ENCODE measurements at regions not wholly inside any gene's neighbourhood (a gene's known extent, or its start where the extent isn't known, plus 50 kb on each side); places are given as distances from the start of the nearest gene placed in this dataset.

DNA sequence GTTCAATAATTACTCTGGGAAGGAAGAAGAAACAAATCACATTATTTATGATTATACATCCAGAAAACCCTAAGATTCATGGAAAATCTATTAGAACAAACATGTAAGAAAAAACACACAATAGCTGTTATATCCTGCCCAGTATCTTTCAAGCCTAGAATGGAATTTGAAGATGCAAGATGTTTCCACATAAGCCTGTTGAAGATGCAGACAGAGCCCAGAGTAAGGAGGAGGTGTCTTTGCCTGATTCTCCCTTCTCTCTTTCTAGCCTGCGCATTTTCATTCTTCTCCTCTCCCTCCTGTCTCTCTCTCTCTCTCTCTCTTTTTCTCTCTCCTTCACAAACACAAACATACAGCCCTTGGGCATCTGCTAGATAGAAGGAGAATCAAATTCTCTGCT is 170.1 kb upstream of the INHBA start:
- no peak for DNase-seq (ENCODE audit: extremely low spot score, unreplicated experiment)
- no peaks in the 10 kb centered on the region for H3K36me3 Mint-ChIP-seq (ENCODE audit: unreplicated experiment)
- H3K27ac Mint-ChIP-seq (ENCODE audit: unreplicated experiment) = no peak overlapping the region
- no peak overlapping the region for H3K4me3 Mint-ChIP-seq (ENCODE audit: unreplicated experiment)
- no peaks in the 10 kb centered on the region for H3K9me3 Mint-ChIP-seq (ENCODE audit: unreplicated experiment)
- TF ChIP-seq, protein P1, sequence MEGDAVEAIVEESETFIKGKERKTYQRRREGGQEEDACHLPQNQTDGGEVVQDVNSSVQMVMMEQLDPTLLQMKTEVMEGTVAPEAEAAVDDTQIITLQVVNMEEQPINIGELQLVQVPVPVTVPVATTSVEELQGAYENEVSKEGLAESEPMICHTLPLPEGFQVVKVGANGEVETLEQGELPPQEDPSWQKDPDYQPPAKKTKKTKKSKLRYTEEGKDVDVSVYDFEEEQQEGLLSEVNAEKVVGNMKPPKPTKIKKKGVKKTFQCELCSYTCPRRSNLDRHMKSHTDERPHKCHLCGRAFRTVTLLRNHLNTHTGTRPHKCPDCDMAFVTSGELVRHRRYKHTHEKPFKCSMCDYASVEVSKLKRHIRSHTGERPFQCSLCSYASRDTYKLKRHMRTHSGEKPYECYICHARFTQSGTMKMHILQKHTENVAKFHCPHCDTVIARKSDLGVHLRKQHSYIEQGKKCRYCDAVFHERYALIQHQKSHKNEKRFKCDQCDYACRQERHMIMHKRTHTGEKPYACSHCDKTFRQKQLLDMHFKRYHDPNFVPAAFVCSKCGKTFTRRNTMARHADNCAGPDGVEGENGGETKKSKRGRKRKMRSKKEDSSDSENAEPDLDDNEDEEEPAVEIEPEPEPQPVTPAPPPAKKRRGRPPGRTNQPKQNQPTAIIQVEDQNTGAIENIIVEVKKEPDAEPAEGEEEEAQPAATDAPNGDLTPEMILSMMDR (IDR thresholded peaks at IDR 0.05) = no peak
- H3K27me3 Mint-ChIP-seq (ENCODE audit: unreplicated experiment) = no peaks in the 10 kb centered on the region
- H3K4me1 Mint-ChIP-seq (ENCODE audit: unreplicated experiment) = peaks cover 43% of the 10 kb centered on the region

DNA sequence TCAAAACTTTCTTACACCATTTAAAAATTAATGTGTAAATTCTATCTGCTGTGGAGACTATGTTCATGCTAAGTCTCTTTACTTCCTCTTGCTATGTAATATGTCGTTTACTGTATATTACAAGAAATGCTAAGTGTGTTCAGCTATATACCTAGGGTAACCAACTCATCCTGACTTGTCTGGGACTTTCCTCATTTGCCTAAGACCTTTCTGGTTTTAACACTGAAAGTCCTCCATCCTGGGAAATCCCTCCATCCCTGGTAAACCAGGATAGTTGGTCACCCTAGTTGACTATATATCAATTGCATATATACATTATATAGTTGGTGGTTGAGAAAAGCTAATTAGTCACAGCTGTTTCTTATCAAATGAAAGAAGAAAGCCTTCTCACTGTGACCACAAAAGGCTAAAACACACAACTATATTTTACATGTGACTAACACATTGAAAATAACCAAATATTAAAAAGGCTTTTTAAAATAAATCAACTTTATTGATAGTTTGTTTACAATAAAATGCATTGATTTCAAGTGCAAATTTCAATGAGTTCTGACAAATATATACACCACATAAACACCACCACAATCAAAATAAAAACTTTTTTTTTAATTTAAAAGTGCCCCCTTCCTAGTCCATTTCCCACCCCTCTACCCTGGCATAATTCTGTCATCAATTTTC is 167.7 kb upstream of the INHBA start:
- TF ChIP-seq, protein P1 (IDR thresholded peaks at IDR 0.05) = no peak
- no peak for DNase-seq (ENCODE audit: extremely low spot score, unreplicated experiment)
- Mint-ChIP-seq H3K36me3 (ENCODE audit: unreplicated experiment) (peaks cover 3% of the 10 kb centered on the region), H3K9me3 (ENCODE audit: unreplicated experiment) (peaks cover 11% of the 10 kb centered on the region), H3K4me1 (ENCODE audit: unreplicated experiment) (peaks cover 40% of the 10 kb centered on the region), H3K27ac (ENCODE audit: unreplicated experiment) (no peak overlapping the region), H3K27me3 (ENCODE audit: unreplicated experiment) (no peaks in the 10 kb centered on the region), H3K4me3 (ENCODE audit: unreplicated experiment) (no peak overlapping the region)

DNA sequence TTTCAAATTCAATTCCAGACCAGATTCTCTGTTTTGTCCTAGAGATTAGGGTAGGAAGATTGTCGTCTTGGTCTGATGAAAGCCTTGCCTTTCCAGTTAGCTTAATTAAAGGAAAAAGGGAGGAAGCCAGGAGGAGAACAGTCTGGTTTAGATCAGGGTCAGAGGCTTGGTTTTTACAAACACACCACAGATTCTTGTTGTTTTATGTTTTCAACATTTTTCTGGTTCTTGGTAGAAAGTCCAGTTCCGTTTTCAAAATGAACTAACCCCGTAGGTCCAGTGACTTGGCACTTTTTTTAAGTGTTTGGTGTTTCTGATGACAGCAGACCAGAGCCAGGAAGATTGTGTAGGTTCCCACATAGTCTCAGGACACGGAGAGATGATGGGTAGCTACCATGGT is 167.1 kb upstream of the INHBA start:
- DNase-seq (ENCODE audit: extremely low spot score, unreplicated experiment) = no peak
- no peaks in the 10 kb centered on the region for H3K27me3 Mint-ChIP-seq (ENCODE audit: unreplicated experiment)
- peaks cover 36% of the 10 kb centered on the region for H3K4me1 Mint-ChIP-seq (ENCODE audit: unreplicated experiment)
- peaks cover 3% of the 10 kb centered on the region for H3K36me3 Mint-ChIP-seq (ENCODE audit: unreplicated experiment)
- TF ChIP-seq, protein P1 (IDR thresholded peaks at IDR 0.05) = no peak
- no peak overlapping the region for H3K27ac Mint-ChIP-seq (ENCODE audit: unreplicated experiment)
- peaks cover 14% of the 10 kb centered on the region for H3K9me3 Mint-ChIP-seq (ENCODE audit: unreplicated experiment)
- H3K4me3 Mint-ChIP-seq (ENCODE audit: unreplicated experiment) = no peak overlapping the region

DNA sequence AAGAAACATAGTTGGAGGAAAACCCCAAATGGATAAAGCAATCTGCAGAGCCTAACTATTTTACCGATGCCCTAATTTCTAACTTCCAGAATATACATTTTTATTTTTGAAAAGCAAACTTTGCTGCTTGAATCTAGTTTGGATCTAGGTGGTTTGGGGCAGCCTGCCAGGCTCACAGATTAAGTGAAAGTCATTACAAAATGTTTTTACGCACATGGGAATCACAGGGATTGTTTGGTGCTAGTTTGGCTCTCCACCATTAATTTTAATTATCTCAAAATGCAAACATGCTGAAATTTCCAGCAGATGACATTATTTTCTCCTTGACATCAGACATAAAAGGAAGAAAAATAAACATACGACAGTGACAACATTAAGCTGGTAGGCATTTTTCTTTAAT is 166.7 kb upstream of the INHBA start:
- Mint-ChIP-seq H3K36me3 (ENCODE audit: unreplicated experiment) (peaks cover 3% of the 10 kb centered on the region), H3K9me3 (ENCODE audit: unreplicated experiment) (peaks cover 14% of the 10 kb centered on the region), H3K27me3 (ENCODE audit: unreplicated experiment) (no peaks in the 10 kb centered on the region), H3K4me1 (ENCODE audit: unreplicated experiment) (peaks cover 32% of the 10 kb centered on the region), H3K4me3 (ENCODE audit: unreplicated experiment) (no peak overlapping the region), H3K27ac (ENCODE audit: unreplicated experiment) (no peak overlapping the region)
- no peak for DNase-seq (ENCODE audit: extremely low spot score, unreplicated experiment)
- TF ChIP-seq, protein P1 (IDR thresholded peaks at IDR 0.05) = no peak

DNA sequence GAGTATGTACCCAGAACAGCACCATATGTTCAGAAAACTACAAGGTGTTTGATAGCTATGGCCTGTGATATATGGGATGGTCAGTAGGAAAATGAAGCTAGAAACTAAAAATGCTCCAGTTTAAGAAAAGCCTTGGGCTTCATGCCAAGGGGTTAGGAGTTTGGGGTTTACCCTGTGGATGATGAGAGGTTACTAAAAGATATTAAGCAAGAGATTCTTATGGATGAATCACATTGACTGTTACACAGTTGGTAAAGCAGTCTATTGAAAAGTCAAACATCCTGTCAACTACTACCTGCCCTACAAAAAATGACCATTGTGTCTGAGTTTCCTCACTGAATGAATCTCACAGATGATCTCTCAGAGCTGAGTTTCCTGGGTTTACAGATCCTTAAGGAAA is 166.2 kb upstream of the INHBA start:
- Mint-ChIP-seq H3K27ac (ENCODE audit: unreplicated experiment) (no peak overlapping the region), H3K36me3 (ENCODE audit: unreplicated experiment) (peaks cover 4% of the 10 kb centered on the region), H3K4me1 (ENCODE audit: unreplicated experiment) (peaks cover 27% of the 10 kb centered on the region), H3K27me3 (ENCODE audit: unreplicated experiment) (no peaks in the 10 kb centered on the region), H3K4me3 (ENCODE audit: unreplicated experiment) (no peak overlapping the region), H3K9me3 (ENCODE audit: unreplicated experiment) (peaks cover 14% of the 10 kb centered on the region)
- TF ChIP-seq, protein P1 (IDR thresholded peaks at IDR 0.05) = no peak
- no peak for DNase-seq (ENCODE audit: extremely low spot score, unreplicated experiment)

Measured in osteocyte (in vitro differentiated cells).